Amniotic epithelial cell (primary cell): ENCODE measurements at regions not wholly inside any gene's neighbourhood (a gene's known extent, or its start where the extent isn't known, plus 50 kb on each side); places are given as distances from the start of the nearest gene placed in this dataset.

ENCODE experiments used
- DNase-seq: peaks from one replicate; pipeline ENCODE4 v3.0.0-alpha.2; 2010; ENCODE audit warnings: low read depth

GRCh38 chr6:159118924-159119323, 50.3 kb upstream of the FNDC1 start:
- no peak for DNase-seq

GRCh38 chr6:159117563-159117962, 51.6 kb upstream of the FNDC1 start:
- DNase-seq: no peak

GRCh38 chr6:159117046-159117445, 52.2 kb upstream of the FNDC1 start:
- peak; percentile 52 for DNase-seq

GRCh38 chr6:159116343-159116742, 52.9 kb upstream of the FNDC1 start:
- no peak for DNase-seq

- DNase-seq: no peak
Observed at GRCh38 chr6:159114569-159114968, 54.6 kb upstream of the FNDC1 start.

- DNase-seq: no peak
Observed at GRCh38 chr6:159113223-159113622, 56.0 kb upstream of the FNDC1 start.

GRCh38 chr6:159112714-159113113, 56.5 kb upstream of the FNDC1 start:
- DNase-seq: no peak

GRCh38 chr6:159110748-159111147, 58.5 kb upstream of the FNDC1 start:
- no peak for DNase-seq

- peak; percentile 66 for DNase-seq
Observed at GRCh38 chr6:159110013-159110412, 59.2 kb upstream of the FNDC1 start.

GRCh38 chr6:159109391-159109790, 59.8 kb upstream of the FNDC1 start:
- no peak for DNase-seq

- no peak for DNase-seq
Observed at GRCh38 chr6:159108426-159108985, 60.7 kb upstream of the FNDC1 start.

GRCh38 chr6:159107451-159108260, 61.5 kb upstream of the FNDC1 start:
- DNase-seq: no peak

GRCh38 chr6:159106627-159107241, 61.9 kb upstream of the TAGAP start:
- DNase-seq: peak; percentile 68

- no peak for DNase-seq
Observed at GRCh38 chr6:159105716-159106115, 60.9 kb upstream of the TAGAP start.

- DNase-seq: no peak
Observed at GRCh38 chr6:159104931-159105330, 60.1 kb upstream of the TAGAP start.

- peak; percentile 45 for DNase-seq
Observed at GRCh38 chr6:159104163-159104925, 59.6 kb upstream of the TAGAP start.

- DNase-seq: no peak
Observed at GRCh38 chr6:159103396-159104162, 58.8 kb upstream of the TAGAP start.

- peak; percentile 22 for DNase-seq
Observed at GRCh38 chr6:159102373-159103160, 57.8 kb upstream of the TAGAP start.

GRCh38 chr6:159101656-159102055, 56.9 kb upstream of the TAGAP start:
- DNase-seq: no peak

GRCh38 chr6:159100395-159101182, 55.8 kb upstream of the TAGAP start:
- DNase-seq: no peak
